IMR-90 (cell line): ENCODE measurements at regions not wholly inside any gene's neighbourhood (a gene's known extent, or its start where the extent isn't known, plus 50 kb on each side); places are given as distances from the start of the nearest gene placed in this dataset.

Experiments
- ATAC-seq: fragments of 200-7000 bp; cut with Tn5 transposase; 2 replicates; pipeline ENCODE4 v1.9.1; 2020; ENCODE audit warnings: low read depth, mild to moderate bottlenecking, moderate library complexity
- BruUV-seq: library from RNA; stranded (reverse); fragments of 400-500 nt; replicated peaks from 2 replicates; lab custom pipeline; 2021; lab: Mats Ljungman, UMichigan
- CTCF ChIA-PET: fragments of 300-600 bp; formaldehyde crosslinking; extraction: SDS; loops from one replicate; lab custom pipeline; 2021; ENCODE audit warnings: antibody characterized with exemption; lab: Yijun Ruan, JAX
- POLR2A ChIA-PET: fragments of 300-600 bp; sonication (Branson Sonifier 250); formaldehyde crosslinking; loops from one replicate; lab custom pipeline; 2022; ENCODE audit warnings: antibody characterized with exemption; ENCODE audit not compliant: unreplicated experiment; lab: Charles Lee
- DNase-seq: peaks from one replicate; pipeline ENCODE4 v3.0.0; 2013
- H2AFZ ChIP-seq: replicated peaks from 2 replicates; pipeline ENCODE3; 2013; ENCODE audit warnings: low read length, mild to moderate bottlenecking; ENCODE audit not compliant: poor library complexity
- H2AK5ac ChIP-seq: 2 replicates; pipeline ENCODE4 v1.6.1; 2013; ENCODE audit warnings: low read depth, low read length, inconsistent platforms
- H2AK9ac ChIP-seq: replicated peaks from 2 replicates; pipeline ENCODE3; 2013; ENCODE audit warnings: mild to moderate bottlenecking, low read depth, low read length, moderate library complexity; ENCODE audit not compliant: poor library complexity
- H2BK120ac ChIP-seq: 2 replicates; pipeline ENCODE4 v1.6.1; 2013; ENCODE audit warnings: low read depth, low read length, inconsistent platforms
- H2BK15ac ChIP-seq: 3 replicates; pipeline ENCODE4 v1.6.1; 2013; ENCODE audit warnings: low read depth, low read length, inconsistent platforms
- H2BK20ac ChIP-seq: 2 replicates; pipeline ENCODE4 v1.6.1; 2013; ENCODE audit warnings: low read depth, mild to moderate bottlenecking, inconsistent platforms, low read length, moderate library complexity
- H2BK5ac ChIP-seq: 2 replicates; pipeline ENCODE4 v1.6.1; 2013; ENCODE audit warnings: mild to moderate bottlenecking, low read depth, low read length, inconsistent platforms; ENCODE audit not compliant: poor library complexity, severe bottlenecking
- H3K14ac ChIP-seq: replicated peaks from 2 replicates; pipeline ENCODE4 v1.6.1; 2013; ENCODE audit warnings: low read depth, low read length, inconsistent platforms
- H3K18ac ChIP-seq: 2 replicates; pipeline ENCODE4 v1.6.1; 2013; ENCODE audit warnings: low read depth, low read length, control low read depth
- H3K23ac ChIP-seq: 2 replicates; pipeline ENCODE4 v1.6.1; 2013; ENCODE audit warnings: low read depth, low read length, inconsistent platforms
- H3K27ac ChIP-seq: 2 replicates; pipeline ENCODE4 v1.5.1; 2013; ENCODE audit warnings: mild to moderate bottlenecking, control low read depth, low read length; ENCODE audit not compliant: insufficient read depth
- H3K27me3 ChIP-seq: 2 replicates; pipeline ENCODE4 v1.6.1; 2013; ENCODE audit warnings: low read length; ENCODE audit not compliant: control insufficient read depth, insufficient read depth
- H3K36me3 ChIP-seq: 2 replicates; pipeline ENCODE4 v1.6.1; 2013; ENCODE audit warnings: low read length, mixed read lengths; ENCODE audit not compliant: control insufficient read depth, insufficient read depth
- H3K4ac ChIP-seq: 2 replicates; pipeline ENCODE4 v1.6.1; 2013; ENCODE audit warnings: low read depth, low read length, inconsistent platforms
- H3K4me1 ChIP-seq: 2 replicates; pipeline ENCODE4 v1.6.1; 2013; ENCODE audit warnings: low read length, mixed read lengths; ENCODE audit not compliant: control insufficient read depth, insufficient read depth
- H3K4me2 ChIP-seq: 2 replicates; pipeline ENCODE4 v1.6.1; 2013; ENCODE audit warnings: low read depth, mild to moderate bottlenecking, control low read depth, low read length, moderate library complexity
- H3K4me3 ChIP-seq: 2 replicates; pipeline ENCODE4 v1.5.1; 2013; ENCODE audit warnings: low read depth, mild to moderate bottlenecking, control low read depth, low read length, moderate library complexity; ENCODE audit not compliant: insufficient read depth
- H3K56ac ChIP-seq: 2 replicates; pipeline ENCODE4 v1.6.1; 2013; ENCODE audit warnings: low read length, inconsistent platforms; ENCODE audit not compliant: insufficient read depth; ENCODE audit errors: extremely low read depth
- H3K79me1 ChIP-seq, 2 experiments: 2 replicates each; pipeline ENCODE4 v1.6.1; 2013; ENCODE audit warnings: low read length in 2 of 2, inconsistent platforms in 1 of 2, low read depth in 1 of 2
- H3K9ac ChIP-seq: 2 replicates; pipeline ENCODE4 v1.6.1; 2013; ENCODE audit warnings: low read depth, low read length, control low read depth
- H3K9me1 ChIP-seq: 2 replicates; pipeline ENCODE4 v1.6.1; 2013; ENCODE audit warnings: low read length, inconsistent platforms; ENCODE audit not compliant: insufficient read depth
- H3K9me3 ChIP-seq: 2 replicates; pipeline ENCODE4 v1.6.1; 2013; ENCODE audit warnings: low read length; ENCODE audit not compliant: control insufficient read depth, insufficient read depth
- H4K20me1 ChIP-seq: 2 replicates; pipeline ENCODE4 v1.6.1; 2013; ENCODE audit warnings: low read length, inconsistent platforms; ENCODE audit not compliant: insufficient read depth
- H4K5ac ChIP-seq: 2 replicates; pipeline ENCODE4 v1.6.1; 2013; ENCODE audit warnings: mild to moderate bottlenecking, low read depth, low read length, control low read depth
- H4K8ac ChIP-seq, 2 experiments: 2 replicates each; pipeline ENCODE4 v1.6.1; 2013; ENCODE audit warnings: low read depth in 2 of 2, low read length in 2 of 2, control low read depth in 1 of 2, inconsistent platforms in 1 of 2
- H4K91ac ChIP-seq: 2 replicates; pipeline ENCODE4 v1.6.1; 2013; ENCODE audit warnings: low read depth, low read length, inconsistent platforms; ENCODE audit not compliant: insufficient read depth
- MXI1 ChIP-seq: IDR thresholded peaks from 2 replicates; pipeline ENCODE4 v1.6.1; 2012; ENCODE audit warnings: low read depth, mild to moderate bottlenecking, low read length, moderate library complexity, borderline replicate concordance
- WGBS, 2 experiments: methylation state at CpG; one replicate each; pipeline versions ENCODE4 v1.1.5 to v1.1.7; 2013; ENCODE audit warnings: missing lambda C conversion rate in 2 of 2; ENCODE audit not compliant: insufficient read length in 1 of 2; ENCODE audit errors: extremely low coverage in 2 of 2; 5-methylcytosine and 5-hydroxymethylcytosine counted together
- dilution Hi-C: fragments of 300-500 bp; cut with HindIII; formaldehyde crosslinking; loops from one replicate; pipeline ENCODE4 v1.14.3; 2018; ENCODE audit warnings: low sequenced_read_pairs; ENCODE audit not compliant: unreplicated experiment
- in situ Hi-C: fragments of 300-500 bp; cut with MboI; formaldehyde crosslinking; loops from 3 replicates; pipeline ENCODE4 v1.14.3; 2019; ENCODE audit warnings: low sequenced_read_pairs, inconsistent platforms, mixed read lengths
- intact Hi-C: fragments of 100-400 bp; cut with micrococcal nuclease; formaldehyde crosslinking; loops from 2 replicates; pipeline ENCODE4 v1.10.0; 2022

- Histone ChIP-seq H3K4me2 (no peak overlapping the region), H3K79me1 (no peaks in the 10 kb centered on the region), H3K27ac (no peak overlapping the region), H3K14ac (no peak overlapping the region), H4K91ac (no peak overlapping the region), H2AFZ (no peak overlapping the region), H2BK120ac (no peak overlapping the region), H3K56ac (no peak overlapping the region), H3K9me1 (no peaks in the 10 kb centered on the region), H4K8ac (no peak overlapping the region), H3K4me3 (no peak overlapping the region), H3K27me3 (no peaks in the 10 kb centered on the region), H2AK9ac (no peak overlapping the region), H2BK5ac (no peak overlapping the region), H4K5ac (no peak overlapping the region), H3K4ac (no peak overlapping the region), H3K9me3 (peaks cover 37% of the 10 kb centered on the region), H3K36me3 (no peaks in the 10 kb centered on the region), H3K23ac (no peak overlapping the region), H2BK15ac (no peak overlapping the region), H3K18ac (no peak overlapping the region), H4K20me1 (no peaks in the 10 kb centered on the region), H3K4me1 (no peaks in the 10 kb centered on the region), H2BK20ac (no peak overlapping the region), H2AK5ac (no peak overlapping the region), H3K9ac (no peak overlapping the region)
- ATAC-seq: no peak
- intact Hi-C loops (no loop called here), dilution Hi-C loops (no loop called here), in situ Hi-C loops (no loop called here)
- WGBS, 2 experiments: 50% methylated on average over 2 of the region's 10 CpGs; no CpG with 5 or more reads in 1 of the 2 experiments
- TF ChIP-seq MXI1: no peak
- DNase-seq: no peak
- BruUV-seq: no TSS peak
- ChIA-PET POLR2A (no interaction called here), CTCF (no interaction called here)
These were observed 504.9 kb upstream of the MGMT start for GRCh38 chr10:128962182-128962581.
